H1 (cell line): ENCODE measurements at regions not wholly inside any gene's neighbourhood (a gene's known extent, or its start where the extent isn't known, plus 50 kb on each side); places are given as distances from the start of the nearest gene placed in this dataset.

ENCODE experiments used
- ATF2 ChIP-seq: IDR thresholded peaks from 2 replicates; pipeline ENCODE4 v1.6.1; 2012; ENCODE audit warnings: low read length, inconsistent platforms
- CEBPB ChIP-seq: IDR thresholded peaks from 2 replicates; pipeline ENCODE4 v1.6.1; 2012; ENCODE audit warnings: low read depth, low read length
- CTCF ChIP-seq, 3 experiments: IDR thresholded peaks; 1 replicate in 2 of 3; 2 replicates in 1 of 3; pipeline versions ENCODE4 v1.5.1 to v1.6.1; 2011; ENCODE audit warnings: low read length in 3 of 3, mild to moderate bottlenecking in 3 of 3, inconsistent platforms in 2 of 3, low read depth in 1 of 3, moderate library complexity in 1 of 3; ENCODE audit not compliant: insufficient read depth in 1 of 3; ENCODE audit errors: control extremely low read depth in 1 of 3
- EGR1 ChIP-seq: IDR thresholded peaks from 2 replicates; pipeline ENCODE4 v1.6.1; 2011; ENCODE audit warnings: low read depth, low read length, borderline replicate concordance
- EZH2 ChIP-seq: fragments of 200-600 bp; sonication (generic); IDR thresholded peaks from 2 replicates; pipeline ENCODE4 v1.7.1; 2012; ENCODE audit warnings: low read depth, mild to moderate bottlenecking, moderate library complexity, low read length, inconsistent platforms; ENCODE audit not compliant: severe bottlenecking
- GABPA ChIP-seq: IDR thresholded peaks from 2 replicates; pipeline ENCODE4 v1.6.1; 2011; ENCODE audit warnings: mild to moderate bottlenecking, low read length, moderate library complexity, borderline replicate concordance; ENCODE audit not compliant: insufficient read depth
- KDM5A ChIP-seq: fragments of 200-600 bp; IDR thresholded peaks from 2 replicates; pipeline ENCODE4 v1.7.1; 2012; ENCODE audit warnings: mild to moderate bottlenecking, low read length, inconsistent platforms, mixed read lengths
- PHF8 ChIP-seq: fragments of 200-600 bp; sonication (generic); conservative IDR thresholded peaks from 2 replicates; pipeline ENCODE4 v1.7.1; 2012; ENCODE audit warnings: low read depth, mild to moderate bottlenecking, inconsistent platforms, low read length, moderate library complexity
- POLR2A ChIP-seq, 2 experiments: IDR thresholded peaks; 1 replicate in 1 of 2; 2 replicates in 1 of 2; pipeline ENCODE4 v1.6.1; 2011; ENCODE audit warnings: low read depth in 2 of 2, low read length in 2 of 2, mild to moderate bottlenecking in 2 of 2; ENCODE audit errors: control extremely low read depth in 1 of 2
- RAD21 ChIP-seq, 2 experiments: IDR thresholded peaks in 1 of 2; conservative IDR thresholded peaks in 1 of 2; 2 replicates each; pipeline ENCODE4 v1.6.1; 2011; ENCODE audit warnings: low read depth in 2 of 2, low read length in 2 of 2, improper control_type of control experiment in 1 of 2, inconsistent platforms in 1 of 2, mild to moderate bottlenecking in 1 of 2, moderate library complexity in 1 of 2
- SP1 ChIP-seq: IDR thresholded peaks from 2 replicates; pipeline ENCODE4 v1.6.1; 2011; ENCODE audit warnings: low read depth, low read length
- SP2 ChIP-seq: IDR thresholded peaks from 2 replicates; pipeline ENCODE4 v1.6.1; 2012; ENCODE audit warnings: mild to moderate bottlenecking, low read length, inconsistent platforms
- SRF ChIP-seq: IDR thresholded peaks from 2 replicates; pipeline ENCODE4 v1.6.1; 2011; ENCODE audit warnings: mild to moderate bottlenecking, low read depth, low read length, moderate library complexity
- TBP ChIP-seq: IDR thresholded peaks from 2 replicates; pipeline ENCODE4 v1.6.1; 2011; ENCODE audit warnings: low read depth, low read length, improper control_type of control experiment

GRCh38 chr1:168892931-168893330 is 163.9 kb upstream of the DPT start:
- no peak for TF ChIP-seq KDM5A
- no peak for TF ChIP-seq POLR2A (IDR thresholded peaks at IDR 0.05; ENCODE audit: control extremely low read depth in 1 of 2, low read depth in 2 of 2, low read length in 2 of 2)
- no peak for TF ChIP-seq SRF
- TF ChIP-seq CTCF (IDR thresholded peaks at IDR 0.05; ENCODE audit: control extremely low read depth in 1 of 3, insufficient read depth in 1 of 3, low read depth in 1 of 3, low read length in 3 of 3): no peak
- no peak for TF ChIP-seq ATF2
- TF ChIP-seq EZH2: no peak
- no peak for TF ChIP-seq SP1
- no peak for TF ChIP-seq GABPA
- TF ChIP-seq CEBPB: no peak
- TF ChIP-seq TBP: no peak
- no peak for TF ChIP-seq SP2
- no peak for TF ChIP-seq EGR1
- no peak for TF ChIP-seq PHF8
- no peak for TF ChIP-seq RAD21 (IDR thresholded peaks at IDR 0.05 in 1 of 2, conservative IDR thresholded peaks at IDR 0.05 in 1 of 2; ENCODE audit: low read depth in 2 of 2, low read length in 2 of 2)
